HG03432 (cell line): ENCODE measurements at regions not wholly inside any gene's neighbourhood (a gene's known extent, or its start where the extent isn't known, plus 50 kb on each side); places are given as distances from the start of the nearest gene placed in this dataset.
"Not testable (repeated sequence)": the region's sequence is repeated elsewhere in the genome, so short reads cannot be mapped to it uniquely, and the experiment has no call there.

Source experiments
- ATAC-seq: cut with Tn5 transposase; IDR thresholded peaks from one replicate; pipeline ENCODE4 v1.9.1; 2021; ENCODE audit warnings: mild to moderate bottlenecking, moderate library complexity; ENCODE audit not compliant: unreplicated experiment

DNA sequence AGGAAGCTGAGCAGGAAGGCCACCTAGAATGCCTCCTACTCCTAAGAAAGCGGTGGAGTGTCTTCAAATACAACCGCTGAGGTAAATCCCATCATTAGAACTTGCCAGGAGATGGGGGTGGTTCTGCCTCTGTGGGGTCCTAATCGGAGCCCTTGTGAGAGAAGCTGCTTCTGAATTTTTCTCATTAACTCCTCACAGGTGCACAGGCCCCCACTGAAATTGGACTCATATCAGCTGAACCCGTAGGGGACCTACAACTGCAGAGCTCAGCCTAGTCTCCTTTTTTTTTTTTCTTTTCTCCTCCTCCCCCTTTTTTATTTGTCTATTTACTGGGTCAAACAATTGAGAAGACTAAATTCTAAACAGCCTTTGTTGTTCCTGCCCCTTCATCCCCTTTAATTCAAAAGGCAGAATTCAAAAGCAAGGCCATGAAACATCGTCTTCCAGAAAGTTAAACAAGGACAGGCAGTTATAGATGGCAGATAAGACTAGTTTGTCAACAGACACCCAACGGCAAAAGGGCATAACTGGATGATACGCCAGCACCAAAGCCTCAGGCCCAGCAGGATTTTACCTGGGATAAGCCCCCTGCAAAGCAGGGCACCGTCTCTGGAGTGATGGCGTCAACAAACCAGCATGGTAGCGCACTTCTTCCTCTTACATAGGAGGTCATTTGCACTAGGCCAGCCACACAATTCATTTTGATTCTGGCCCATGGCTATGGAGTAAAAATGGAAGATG, 213.7 kb upstream of the HES1 start:
- no peak for ATAC-seq

DNA sequence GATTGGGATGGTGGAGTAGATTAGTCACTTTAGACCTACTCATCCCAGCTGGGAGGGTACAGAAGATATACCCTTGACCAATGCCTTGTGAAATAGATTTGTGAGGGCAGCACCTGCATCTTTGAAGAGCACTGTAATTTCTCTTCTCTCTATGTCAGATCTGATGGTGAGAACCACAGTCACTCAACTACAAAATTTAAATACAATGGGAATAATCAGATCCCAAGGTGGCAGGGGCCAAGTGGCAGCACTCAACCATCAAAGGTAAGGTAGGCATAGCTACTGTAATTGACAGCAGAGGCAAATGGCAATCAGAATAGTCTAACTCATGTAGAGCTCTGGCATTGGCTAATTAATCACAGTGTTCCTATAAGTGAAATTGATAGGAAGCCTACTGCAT, 212.0 kb upstream of the HES1 start:
- ATAC-seq: not testable (repeated sequence)

DNA sequence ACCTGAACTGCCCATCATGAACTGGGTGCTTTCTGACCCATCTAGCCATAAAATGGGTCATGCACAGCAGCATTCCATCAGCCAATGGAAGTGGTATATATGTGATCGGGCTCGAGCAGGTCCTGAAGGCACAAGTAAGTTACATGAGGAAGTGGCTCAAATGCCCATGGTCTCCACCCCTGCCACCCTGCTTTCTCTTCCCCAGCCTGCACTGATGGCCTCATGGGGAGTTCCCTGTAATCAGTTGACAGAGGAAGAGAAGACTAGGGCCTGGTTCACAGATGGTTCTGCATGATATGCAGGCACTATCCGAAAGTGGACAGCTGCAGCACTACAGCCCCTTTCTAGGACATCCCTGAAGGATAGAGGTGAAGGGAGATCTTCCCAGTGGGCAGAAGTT, 209.9 kb upstream of the HES1 start:
- ATAC-seq: not testable (repeated sequence)

DNA sequence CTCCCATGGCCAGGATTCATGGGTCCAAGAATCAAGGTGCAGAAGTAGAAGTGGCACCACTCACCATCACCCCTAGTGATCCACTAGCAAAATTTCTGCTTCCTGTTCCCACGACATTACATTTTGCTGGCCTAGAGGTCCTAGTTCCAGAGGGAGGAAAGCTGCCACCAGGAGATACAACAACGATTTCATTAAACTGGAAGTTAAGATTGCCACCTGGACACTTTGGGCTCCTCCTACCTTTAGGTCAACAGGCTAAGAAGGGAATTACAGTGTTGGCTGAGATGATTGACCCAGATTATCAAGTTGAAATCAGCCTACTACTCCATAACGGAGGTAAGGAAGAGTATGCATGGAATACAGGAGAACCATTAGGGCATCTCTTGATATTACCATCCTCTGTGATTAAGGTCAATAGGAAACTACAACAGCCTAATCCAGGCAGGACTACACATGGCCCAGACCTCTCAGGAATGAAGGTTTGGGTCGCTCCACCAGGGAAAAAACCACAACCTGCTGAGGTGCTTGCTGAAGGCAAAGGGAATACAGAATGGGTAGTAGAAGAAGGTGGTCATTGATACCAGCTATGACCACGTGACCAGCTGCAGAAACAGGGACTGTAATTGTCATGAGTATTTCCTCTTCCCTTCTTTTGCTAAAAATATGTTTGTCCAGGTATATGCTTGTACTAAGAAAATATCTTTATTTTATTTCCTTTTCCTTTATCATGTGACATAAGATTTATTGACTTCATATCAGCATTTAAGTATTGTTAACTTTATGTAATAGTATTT, 208.3 kb upstream of the HES1 start:
- not testable (repeated sequence) for ATAC-seq

DNA sequence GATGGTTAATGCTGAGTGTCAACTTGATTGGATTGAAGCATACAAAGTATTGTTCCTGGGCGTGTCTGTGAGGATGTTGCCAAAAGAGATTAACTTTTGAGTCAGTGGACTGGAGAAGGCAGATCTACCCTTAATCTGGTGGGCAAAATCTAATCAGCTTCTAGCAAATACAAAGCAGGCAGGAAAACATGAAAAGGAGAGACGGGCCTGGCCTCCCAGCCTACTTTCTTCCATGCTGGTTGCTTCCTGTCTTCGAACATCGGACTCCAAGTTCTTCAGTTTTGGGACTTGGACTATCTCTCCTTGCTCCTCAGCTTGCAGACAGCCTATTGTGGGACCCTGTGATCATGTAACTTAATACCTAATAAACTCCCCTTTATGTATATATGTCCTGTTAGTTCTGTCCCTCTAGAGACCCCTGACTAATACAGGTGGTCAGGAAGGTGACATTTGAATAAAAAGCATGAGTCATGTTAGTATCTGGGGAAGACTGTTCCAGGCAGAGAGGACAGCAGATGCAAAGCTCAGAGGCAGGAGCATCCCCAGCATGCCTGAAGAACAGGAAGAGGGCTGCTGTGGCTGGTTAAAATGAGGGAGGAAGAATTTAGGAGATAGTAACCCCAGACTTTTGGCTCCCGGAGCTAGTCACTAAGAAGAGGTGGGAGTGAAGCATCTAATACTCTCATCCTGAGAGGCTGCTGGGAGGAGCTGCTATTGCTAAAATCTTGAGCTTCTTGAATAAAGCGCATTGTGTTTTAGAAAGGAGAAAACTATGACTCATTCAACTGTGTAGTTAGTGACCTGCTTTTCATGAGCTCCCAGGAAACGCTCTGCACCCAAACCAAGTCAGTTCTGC, 207.4 kb upstream of the HES1 start:
- no peak for ATAC-seq

DNA sequence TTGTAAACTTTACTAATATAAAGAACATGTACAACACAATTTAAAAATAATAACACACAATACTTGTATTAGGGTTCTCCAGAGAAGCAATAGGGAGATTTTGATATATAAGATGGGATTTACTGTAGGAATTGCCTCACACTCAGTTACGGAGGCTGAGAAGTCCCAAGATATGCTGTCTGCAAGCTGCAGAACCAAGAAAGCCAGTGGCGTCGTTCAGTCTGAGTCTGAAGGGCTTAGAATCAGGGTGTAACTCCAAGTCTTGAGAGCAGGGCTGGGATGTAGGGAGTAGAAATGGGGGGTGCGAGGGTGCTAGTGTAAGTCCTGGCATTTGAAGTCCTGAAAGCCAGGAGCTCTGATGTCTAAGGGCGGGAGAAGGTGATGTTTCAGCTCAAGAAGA, 206.6 kb upstream of the HES1 start:
- no peak for ATAC-seq

DNA sequence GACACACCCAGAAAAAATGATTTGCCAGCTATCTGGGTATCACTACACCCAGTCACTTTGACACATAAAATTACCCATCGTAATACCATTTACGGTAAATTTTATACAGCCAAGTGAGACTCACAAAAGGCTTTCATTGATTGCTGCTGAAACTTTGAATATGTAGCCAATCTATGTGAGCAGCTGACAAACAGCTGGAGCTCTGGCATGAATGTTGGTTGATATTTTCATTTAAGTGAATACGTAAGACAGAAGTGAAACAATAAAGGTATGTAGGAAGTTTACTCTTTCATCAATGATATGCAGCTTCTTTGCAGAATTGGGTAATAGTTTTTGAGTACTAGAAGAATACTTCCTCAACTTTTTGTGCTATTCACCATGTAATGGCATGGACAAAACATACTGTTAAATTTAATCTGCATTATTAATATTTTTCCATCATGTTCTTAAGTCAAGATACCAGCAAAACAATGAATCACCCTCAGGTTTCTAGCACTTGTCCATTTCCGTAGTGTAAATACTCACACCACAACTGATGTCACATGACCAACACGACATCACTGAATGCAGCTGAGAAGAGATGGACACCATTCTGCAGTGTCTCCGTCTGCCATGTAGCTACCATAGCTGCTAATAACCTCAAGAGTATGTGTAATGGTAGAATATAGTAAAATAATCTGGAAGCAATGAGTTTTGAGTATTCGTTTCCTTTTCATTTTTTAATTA, 205.9 kb upstream of the HES1 start:
- no peak for ATAC-seq

DNA sequence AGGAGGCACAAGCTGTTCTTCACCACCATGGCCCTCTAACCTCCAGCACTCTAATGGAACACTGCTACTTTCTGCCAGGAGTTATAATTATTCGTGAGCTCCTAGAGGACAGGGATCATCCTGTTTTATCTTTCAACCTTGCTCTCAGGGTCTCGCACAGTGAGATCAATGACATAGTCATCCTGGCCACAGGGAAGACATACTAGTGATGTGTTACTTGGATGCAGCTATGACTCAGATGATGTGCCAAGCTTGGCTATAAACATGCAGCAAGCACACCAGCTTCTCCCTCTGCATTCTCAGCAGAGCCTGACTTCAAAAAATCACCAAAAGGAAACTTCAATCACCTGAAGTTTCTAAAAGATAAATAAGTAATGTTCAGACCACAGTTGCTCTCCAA, 203.8 kb upstream of the HES1 start:
- no peak for ATAC-seq

DNA sequence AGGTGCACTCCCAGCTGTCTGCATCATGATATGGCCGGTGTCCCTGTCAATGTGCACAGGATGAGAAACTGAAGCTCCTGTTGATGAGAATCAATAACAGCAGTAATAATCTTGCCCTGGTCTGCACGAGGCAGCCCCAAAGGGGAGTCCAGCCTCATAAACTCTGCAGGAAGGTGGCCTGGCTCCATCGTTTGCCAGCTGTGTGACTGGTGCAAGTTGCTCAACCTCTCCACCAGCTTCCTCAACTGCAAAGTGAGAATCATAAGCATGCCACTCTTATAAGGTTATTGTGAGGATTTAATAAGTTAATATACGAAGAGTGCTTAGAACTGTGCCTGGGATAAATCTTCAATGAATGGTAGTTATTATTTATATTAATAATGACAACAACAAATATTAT, 203.4 kb upstream of the HES1 start:
- ATAC-seq: no peak

DNA sequence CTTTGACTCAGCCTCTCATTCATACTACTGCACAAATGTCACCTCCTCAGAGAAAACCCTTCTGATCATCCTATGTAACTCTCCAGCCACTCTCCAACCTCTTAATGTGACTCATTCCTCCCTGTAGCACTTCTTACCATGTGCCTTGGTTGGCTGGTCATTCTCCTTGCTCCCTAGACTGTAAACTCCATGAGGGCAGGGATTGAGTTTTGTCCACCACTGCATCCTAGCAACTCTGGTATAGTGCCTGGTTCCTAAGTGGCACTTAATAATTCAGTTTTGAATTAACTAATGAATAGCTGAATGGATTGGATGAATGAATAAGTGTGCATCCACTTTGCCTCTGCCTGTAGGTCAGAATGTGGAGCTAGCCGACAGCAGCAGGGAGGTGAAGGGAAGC, 202.5 kb upstream of the HES1 start:
- no peak for ATAC-seq

DNA sequence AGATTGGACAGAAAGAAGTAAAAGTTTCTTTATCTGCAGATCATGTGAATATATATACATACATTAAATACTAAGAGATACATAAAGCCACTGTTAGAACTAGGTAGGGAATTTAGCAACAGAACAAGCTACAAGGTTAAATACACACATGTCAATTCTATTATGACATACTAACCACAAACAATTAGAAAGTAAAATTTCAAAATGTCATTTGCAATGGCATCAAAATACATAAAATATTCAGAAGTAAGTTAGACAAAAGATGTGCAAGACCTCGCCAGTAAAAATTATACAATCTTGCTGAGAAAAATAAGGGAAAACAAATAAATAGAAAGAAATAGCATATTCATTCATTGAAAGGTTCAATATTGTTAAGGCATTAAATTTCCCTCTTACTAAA, 200.0 kb upstream of the HES1 start:
- no peak for ATAC-seq

DNA sequence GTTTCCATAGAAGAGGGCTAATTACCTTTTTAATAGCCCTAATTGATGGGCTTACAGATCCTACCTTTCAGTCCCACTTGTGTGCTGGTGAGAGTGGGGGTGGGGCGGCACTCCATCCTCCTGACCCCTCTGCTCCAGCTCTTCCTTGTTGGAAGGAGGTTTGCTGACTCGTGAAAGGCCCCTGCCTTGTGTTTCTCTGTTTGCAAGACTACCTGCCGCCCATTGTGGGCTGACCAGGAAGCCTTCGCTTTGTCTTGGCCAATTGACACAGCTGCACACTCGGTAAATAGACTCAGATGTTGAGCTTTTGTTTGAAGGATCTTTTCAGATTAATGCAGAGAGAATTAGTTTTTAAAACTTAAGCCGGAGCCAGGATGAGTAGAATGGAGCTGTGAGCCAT, 197.3 kb upstream of the HES1 start:
- no peak for ATAC-seq

DNA sequence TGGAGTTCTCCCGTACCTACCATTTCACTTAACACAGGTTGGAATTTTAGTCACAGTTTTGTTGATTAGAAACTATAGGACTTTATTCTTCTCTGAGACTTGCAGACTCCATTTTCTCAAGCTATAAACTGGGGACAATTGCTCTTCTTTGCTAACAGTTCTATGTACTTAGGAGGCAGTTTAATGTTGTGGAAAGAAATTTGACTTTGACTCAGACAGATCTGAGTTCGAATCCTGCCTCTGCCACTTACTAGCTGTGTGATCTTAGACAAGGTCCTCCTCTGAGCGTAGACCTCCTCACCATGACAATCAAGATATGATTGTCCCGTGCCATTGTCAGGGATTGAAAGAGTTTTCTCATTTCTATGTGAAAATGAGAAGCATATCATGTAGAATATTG, 196.4 kb upstream of the HES1 start:
- ATAC-seq: no peak

DNA sequence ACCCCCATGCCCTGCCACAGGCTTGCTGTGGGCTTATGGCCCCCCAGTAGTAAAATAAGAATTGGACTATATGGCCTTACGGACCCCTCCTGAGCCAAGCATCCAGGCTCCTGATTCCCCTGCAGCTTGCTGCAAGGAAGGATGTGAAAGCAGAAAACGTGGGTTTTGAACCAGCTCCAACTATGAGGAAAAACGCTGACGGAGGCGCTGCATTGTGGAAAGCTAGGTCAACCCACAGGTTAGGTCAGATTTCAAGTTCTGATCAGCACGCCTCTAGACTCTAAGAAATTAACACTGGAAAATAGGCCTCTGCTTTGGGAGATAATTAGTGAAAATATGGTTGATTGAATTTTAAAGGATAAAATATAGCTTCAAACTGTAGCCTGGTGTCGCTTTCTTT, 195.4 kb upstream of the HES1 start:
- no peak for ATAC-seq

DNA sequence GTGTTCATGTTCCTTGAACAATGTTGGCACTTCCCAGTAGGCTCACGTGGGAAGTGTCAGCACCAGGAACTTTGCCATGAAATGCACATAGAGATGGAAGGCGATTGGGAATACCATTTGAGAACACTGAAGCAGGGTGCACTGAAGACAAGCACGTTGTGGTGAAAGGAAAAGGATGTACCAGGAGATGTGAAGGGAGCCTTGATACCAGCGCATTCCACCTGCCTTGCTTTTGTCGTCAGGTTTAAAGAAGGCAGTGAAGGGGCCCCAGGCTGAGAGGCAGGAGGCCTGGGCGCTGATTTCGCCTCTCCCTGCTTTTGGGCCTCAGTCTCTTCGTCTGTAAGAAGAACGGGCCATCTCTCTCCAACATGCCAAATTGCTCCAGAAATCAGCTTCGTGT, 194.5 kb upstream of the HES1 start:
- ATAC-seq: no peak

DNA sequence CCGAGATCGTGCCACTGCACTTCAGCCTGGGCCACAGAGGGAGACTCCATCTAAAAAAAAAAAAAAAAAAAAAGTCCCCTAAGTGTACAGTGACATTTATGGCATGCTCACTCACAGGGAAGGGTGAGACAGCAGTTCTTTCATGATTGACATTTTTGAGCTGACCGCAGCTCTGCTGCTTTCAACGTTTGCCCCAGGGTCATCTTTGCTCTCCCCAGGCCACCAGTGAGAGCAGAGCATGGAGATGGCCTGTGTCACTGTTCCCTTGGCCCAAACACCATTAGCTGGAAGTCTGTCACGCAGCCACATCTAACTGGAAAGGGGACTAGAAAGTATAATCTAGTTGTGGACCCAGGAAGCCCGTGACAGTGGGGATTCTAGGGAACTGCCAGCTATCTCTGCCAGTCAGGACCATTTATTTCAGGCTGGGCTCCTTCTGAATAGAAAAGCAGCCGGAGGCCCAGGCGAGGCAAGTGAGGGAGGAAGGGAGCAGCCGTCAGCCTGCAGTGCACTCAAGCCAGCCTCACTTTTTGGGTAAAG, 193.4 kb upstream of the HES1 start:
- ATAC-seq: no peak

DNA sequence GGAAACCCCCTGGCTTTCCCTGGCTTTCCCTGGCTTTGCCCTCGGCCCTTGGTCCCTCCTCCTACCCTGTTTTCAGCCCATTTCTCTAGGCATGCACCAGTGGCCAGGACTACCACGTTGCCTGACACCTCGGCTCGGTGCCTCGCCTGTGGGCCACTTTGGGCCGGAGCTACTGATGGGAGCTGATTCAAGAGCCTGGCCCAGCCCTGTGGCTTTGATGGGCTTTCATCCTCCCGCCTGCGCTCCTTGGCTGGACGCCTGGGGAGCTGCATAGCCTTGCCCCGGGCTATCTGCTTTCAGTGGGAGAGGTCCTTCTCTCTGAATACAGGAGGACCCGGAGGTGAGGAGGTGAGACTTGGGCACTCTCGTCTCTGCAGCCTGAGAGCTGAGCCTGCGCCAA, 192.7 kb upstream of the HES1 start:
- no peak for ATAC-seq

DNA sequence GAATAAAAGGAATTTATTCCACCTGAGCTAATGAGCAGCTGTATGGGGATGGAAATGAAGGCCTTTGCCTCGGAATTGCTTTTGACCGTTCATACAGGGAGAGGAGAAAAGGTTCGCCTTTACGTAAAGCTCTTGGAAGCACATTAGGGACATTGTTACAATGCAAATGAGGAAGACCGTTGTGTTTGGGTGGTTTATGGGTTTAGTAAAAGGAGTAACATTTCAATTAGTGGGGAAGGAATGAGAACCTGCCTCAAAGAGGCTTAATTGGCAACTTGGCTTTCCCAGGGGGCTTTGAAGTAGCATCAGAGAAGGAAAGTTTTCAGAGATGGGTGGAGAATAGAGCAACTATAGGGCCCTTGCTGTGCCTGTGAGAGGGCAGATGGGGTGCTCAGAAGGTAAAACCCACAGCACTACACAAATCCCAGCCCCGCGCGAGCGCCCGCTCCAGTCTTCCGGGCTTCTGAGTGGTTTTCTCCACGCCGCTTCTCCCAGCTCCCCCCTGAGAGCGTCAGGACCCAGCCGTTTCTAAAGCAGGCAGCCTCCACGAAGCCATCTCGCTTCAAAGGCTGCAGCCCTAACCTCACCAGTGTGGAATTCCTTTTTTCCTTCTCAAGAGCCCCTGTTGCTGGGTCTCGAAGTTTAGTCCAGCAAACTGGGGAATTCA, 192.0 kb upstream of the HES1 start:
- no peak for ATAC-seq

DNA sequence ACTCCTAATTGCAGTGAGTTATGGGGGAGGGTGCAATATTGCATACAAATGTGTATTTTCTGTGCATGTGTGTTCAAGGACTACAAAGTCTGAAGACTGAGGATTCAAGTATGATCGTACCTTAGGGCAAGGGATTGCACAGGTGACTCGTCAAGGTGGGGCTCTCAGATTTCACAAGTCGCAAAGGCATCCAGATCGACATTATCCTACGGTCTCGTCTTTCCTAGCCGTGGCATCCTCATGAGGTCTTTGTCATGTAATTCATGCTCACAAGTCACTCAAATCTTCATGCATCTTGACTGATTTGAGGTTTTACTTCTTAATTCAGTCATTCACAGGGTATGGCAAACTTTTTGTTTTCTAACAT, 191.4 kb upstream of the HES1 start:
- ATAC-seq: no peak

DNA sequence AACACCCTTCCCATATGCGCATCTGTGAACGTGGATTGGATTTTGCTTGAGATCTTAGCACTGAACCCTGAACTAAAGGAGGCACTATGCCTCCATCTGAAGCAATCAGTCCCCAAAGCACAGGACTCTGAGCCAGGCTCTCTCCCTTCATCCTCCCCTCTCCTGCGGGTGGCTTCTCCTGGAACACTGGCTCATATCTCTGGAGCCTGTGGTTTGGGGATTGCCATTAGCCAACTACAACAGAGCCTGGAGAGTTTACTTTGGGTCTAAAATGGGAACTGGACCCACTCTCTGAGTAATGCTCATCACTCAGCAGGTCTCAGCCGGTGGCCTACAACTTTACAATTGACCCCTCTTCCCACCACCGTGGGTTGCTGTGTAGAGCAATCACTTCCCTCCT, 190.8 kb upstream of the HES1 start:
- ATAC-seq: no peak
